Endothelial cell (in vitro differentiated cells): ENCODE measurements at regions not wholly inside any gene's neighbourhood (a gene's known extent, or its start where the extent isn't known, plus 50 kb on each side); places are given as distances from the start of the nearest gene placed in this dataset.

Source experiments
- DNase-seq: peaks from one replicate; pipeline ENCODE4 v3.0.0; 2021; ENCODE audit warnings: low spot score
- H3K27ac Mint-ChIP-seq: one replicate; pipeline ENCODE4 v1.8.0; 2021; ENCODE audit warnings: mixed read lengths, inconsistent platforms; ENCODE audit not compliant: unreplicated experiment
- H3K27me3 Mint-ChIP-seq: one replicate; pipeline ENCODE4 v1.8.0; 2021; ENCODE audit warnings: mild to moderate bottlenecking, moderate library complexity, mixed read lengths, inconsistent platforms; ENCODE audit not compliant: unreplicated experiment
- H3K36me3 Mint-ChIP-seq: one replicate; pipeline ENCODE4 v1.8.0; 2021; ENCODE audit warnings: mild to moderate bottlenecking, low read depth, mixed read lengths, inconsistent platforms; ENCODE audit not compliant: unreplicated experiment
- H3K4me1 Mint-ChIP-seq: one replicate; pipeline ENCODE4 v1.8.0; 2021; ENCODE audit warnings: mild to moderate bottlenecking, mixed read lengths, inconsistent platforms; ENCODE audit not compliant: unreplicated experiment
- H3K4me3 Mint-ChIP-seq: one replicate; pipeline ENCODE4 v1.8.0; 2021; ENCODE audit warnings: mild to moderate bottlenecking, mixed read lengths, inconsistent platforms; ENCODE audit not compliant: unreplicated experiment
- H3K9me3 Mint-ChIP-seq: one replicate; pipeline ENCODE4 v1.8.0; 2021; ENCODE audit warnings: mixed read lengths, inconsistent platforms; ENCODE audit not compliant: unreplicated experiment
- TF ChIP-seq, protein P1 (sequence below): fragments of 200-600 bp; sonication (generic); IDR thresholded peaks from one replicate; pipeline ENCODE4 v1.5.0; 2021; ENCODE audit warnings: antibody characterized with exemption; ENCODE audit not compliant: unreplicated experiment

DNA sequence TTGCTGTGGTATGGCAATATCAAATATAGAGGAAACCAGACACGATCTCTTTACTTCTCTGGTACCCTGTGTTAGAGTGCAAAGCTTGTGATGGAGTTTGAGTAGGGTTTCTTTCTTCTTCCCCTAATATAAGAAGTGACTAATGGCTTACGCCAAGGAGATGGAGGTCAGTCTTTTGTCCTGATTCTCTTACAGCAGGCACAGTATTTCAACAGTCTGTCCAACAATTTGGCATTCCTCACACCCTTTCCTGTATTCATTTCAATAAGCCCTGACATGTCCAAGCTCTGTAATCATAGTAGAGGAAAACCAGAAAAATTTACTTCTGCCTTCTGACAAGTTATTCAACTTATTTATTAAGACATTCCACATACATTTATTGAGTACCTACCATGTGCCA lies 546.2 kb downstream of the TMEM135 start:
- no peak overlapping the region for H3K27ac Mint-ChIP-seq
- H3K4me3 Mint-ChIP-seq = no peak overlapping the region
- TF ChIP-seq, protein P1, sequence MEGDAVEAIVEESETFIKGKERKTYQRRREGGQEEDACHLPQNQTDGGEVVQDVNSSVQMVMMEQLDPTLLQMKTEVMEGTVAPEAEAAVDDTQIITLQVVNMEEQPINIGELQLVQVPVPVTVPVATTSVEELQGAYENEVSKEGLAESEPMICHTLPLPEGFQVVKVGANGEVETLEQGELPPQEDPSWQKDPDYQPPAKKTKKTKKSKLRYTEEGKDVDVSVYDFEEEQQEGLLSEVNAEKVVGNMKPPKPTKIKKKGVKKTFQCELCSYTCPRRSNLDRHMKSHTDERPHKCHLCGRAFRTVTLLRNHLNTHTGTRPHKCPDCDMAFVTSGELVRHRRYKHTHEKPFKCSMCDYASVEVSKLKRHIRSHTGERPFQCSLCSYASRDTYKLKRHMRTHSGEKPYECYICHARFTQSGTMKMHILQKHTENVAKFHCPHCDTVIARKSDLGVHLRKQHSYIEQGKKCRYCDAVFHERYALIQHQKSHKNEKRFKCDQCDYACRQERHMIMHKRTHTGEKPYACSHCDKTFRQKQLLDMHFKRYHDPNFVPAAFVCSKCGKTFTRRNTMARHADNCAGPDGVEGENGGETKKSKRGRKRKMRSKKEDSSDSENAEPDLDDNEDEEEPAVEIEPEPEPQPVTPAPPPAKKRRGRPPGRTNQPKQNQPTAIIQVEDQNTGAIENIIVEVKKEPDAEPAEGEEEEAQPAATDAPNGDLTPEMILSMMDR = no peak
- H3K36me3 Mint-ChIP-seq = no peaks in the 10 kb centered on the region
- no peak for DNase-seq
- H3K27me3 Mint-ChIP-seq = peaks cover 4% of the 10 kb centered on the region
- no peaks in the 10 kb centered on the region for H3K4me1 Mint-ChIP-seq
- H3K9me3 Mint-ChIP-seq = peaks cover 5% of the 10 kb centered on the region

DNA sequence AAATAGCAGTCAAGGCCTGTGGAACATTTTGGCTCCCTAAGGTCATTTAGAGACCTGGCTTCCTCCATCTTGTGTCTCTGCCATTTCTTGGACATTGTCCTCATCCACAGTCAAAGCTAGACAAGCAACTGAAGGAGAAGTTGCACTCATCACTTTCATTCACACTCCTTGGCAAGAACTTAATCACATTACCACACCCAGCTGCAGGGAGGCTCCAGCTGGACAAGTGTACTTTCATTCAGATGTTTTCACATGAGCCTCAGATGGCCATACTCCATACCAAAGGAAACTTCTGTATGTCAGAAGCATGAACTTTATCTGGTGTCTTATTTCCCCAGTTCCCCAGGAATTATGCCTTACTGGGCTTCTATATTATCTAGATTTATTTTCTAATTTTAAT lies 537.4 kb downstream of the TMEM135 start:
- no peaks in the 10 kb centered on the region for H3K9me3 Mint-ChIP-seq
- peaks cover 1% of the 10 kb centered on the region for H3K27me3 Mint-ChIP-seq
- no peaks in the 10 kb centered on the region for H3K4me1 Mint-ChIP-seq
- TF ChIP-seq, protein P1 = no peak
- no peak for DNase-seq
- H3K4me3 Mint-ChIP-seq = no peak overlapping the region
- no peaks in the 10 kb centered on the region for H3K36me3 Mint-ChIP-seq
- H3K27ac Mint-ChIP-seq = no peak overlapping the region

DNA sequence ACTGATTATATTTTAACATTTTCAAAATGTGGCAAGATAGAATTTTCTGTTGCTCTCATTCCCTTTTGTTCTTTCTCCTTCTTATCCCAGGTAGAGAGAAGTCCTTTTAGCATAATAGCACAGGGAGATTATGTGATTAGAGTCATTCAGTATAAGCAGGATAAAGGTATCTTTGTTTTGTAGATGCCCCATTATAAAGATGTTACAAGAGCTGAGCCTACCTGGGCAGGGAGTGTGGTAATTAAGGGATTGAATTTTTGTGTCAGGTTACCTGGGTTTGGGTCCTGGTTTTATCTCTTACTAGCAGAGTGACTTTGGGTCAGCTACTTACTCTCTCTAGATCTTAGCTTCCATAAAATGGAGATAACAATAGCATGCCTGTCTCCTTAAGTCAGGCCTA lies 536.5 kb downstream of the TMEM135 start:
- TF ChIP-seq, protein P1 = no peak
- Mint-ChIP-seq H3K36me3 (no peaks in the 10 kb centered on the region), H3K9me3 (no peaks in the 10 kb centered on the region), H3K27me3 (peaks cover 1% of the 10 kb centered on the region), H3K4me1 (no peaks in the 10 kb centered on the region), H3K27ac (no peak overlapping the region), H3K4me3 (no peak overlapping the region)
- DNase-seq = no peak

DNA sequence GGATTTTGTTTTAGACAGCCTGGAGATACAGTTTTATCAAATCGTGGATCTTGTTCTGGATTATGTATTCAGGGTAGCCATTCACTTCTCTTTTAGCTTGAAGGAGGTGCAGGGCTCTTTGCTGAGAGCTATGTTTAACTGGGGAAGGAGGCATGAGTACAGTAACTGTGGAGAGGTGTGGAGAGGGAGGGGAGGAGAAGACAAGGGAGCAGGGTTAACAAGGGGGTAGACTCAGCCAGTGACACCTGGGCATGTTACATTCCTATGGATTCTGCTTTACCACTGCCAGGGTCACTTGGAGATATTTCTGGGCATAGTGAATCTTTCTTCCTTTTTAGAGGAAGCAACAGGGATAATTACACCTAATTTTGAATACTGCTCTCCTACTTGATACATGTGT lies 536.0 kb downstream of the TMEM135 start:
- Mint-ChIP-seq H3K4me1 (no peaks in the 10 kb centered on the region), H3K27me3 (peaks cover 1% of the 10 kb centered on the region), H3K4me3 (no peak overlapping the region), H3K9me3 (no peaks in the 10 kb centered on the region), H3K27ac (no peak overlapping the region), H3K36me3 (no peaks in the 10 kb centered on the region)
- TF ChIP-seq, protein P1 = no peak
- no peak for DNase-seq

DNA sequence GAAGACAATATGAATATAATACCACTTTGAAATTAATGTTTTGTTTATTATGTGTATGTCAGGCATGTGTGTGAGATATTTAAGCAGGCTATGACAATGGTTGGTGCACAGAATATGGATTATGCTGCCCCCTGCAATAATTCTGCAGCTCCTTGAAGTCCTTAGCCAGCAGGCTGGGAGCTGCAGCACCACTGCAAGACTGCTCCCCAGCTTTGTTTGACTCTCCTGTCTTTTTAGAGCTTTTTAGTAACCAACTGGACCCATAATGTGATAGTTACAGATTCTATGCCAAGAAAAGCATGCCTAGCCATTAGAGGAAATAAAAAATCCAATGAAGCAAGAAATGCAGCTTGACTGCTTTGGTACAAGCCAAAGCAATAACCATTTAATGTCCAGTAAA lies 535.1 kb downstream of the TMEM135 start:
- Mint-ChIP-seq H3K4me1 (no peaks in the 10 kb centered on the region), H3K36me3 (no peaks in the 10 kb centered on the region), H3K4me3 (no peak overlapping the region), H3K27me3 (peaks cover 1% of the 10 kb centered on the region), H3K27ac (no peak overlapping the region), H3K9me3 (no peaks in the 10 kb centered on the region)
- no peak for DNase-seq
- TF ChIP-seq, protein P1 = no peak
